Panc1 (cell line): ENCODE measurements at regions not wholly inside any gene's neighbourhood (a gene's known extent, or its start where the extent isn't known, plus 50 kb on each side); places are given as distances from the start of the nearest gene placed in this dataset.

Experiments used
- ATAC-seq: fragments of 200-7000 bp; cut with Tn5 transposase; 2 replicates; pipeline ENCODE4 v1.9.1; 2020; ENCODE audit warnings: mild to moderate bottlenecking, moderate library complexity
- BruUV-seq: library from RNA; stranded (reverse); fragments of 400-500 nt; replicated peaks from 2 replicates; lab custom pipeline; 2021; lab: Mats Ljungman, UMichigan
- CTCF ChIA-PET: fragments of 300-600 bp; sonication (Branson Sonifier 250); formaldehyde crosslinking; loops from one replicate; lab custom pipeline; 2022; ENCODE audit warnings: antibody characterized with exemption; lab: Charles Lee
- POLR2A ChIA-PET: fragments of 300-600 bp; sonication (Branson Sonifier 250); formaldehyde crosslinking; loops from one replicate; lab custom pipeline; 2022; ENCODE audit warnings: antibody characterized with exemption; lab: Charles Lee
- DNase-seq: peaks from one replicate; pipeline ENCODE4 v3.0.0-alpha.2; 2010; ENCODE audit warnings: low read depth, low spot score
- H3K27ac ChIP-seq: 2 replicates; pipeline ENCODE4 v1.5.1; 2011; ENCODE audit warnings: mild to moderate bottlenecking, low read length, inconsistent platforms
- H3K27me3 ChIP-seq: fragments of 200-500 bp; sonication (Bioruptor generic); 2 replicates; pipeline ENCODE4 v1.6.0; 2014; ENCODE audit warnings: low read length, inconsistent platforms; ENCODE audit not compliant: control insufficient read depth, insufficient read depth
- H3K36me3 ChIP-seq: fragments of 200-500 bp; sonication (Bioruptor generic); 2 replicates; pipeline ENCODE4 v1.5.1; 2014; ENCODE audit warnings: inconsistent platforms, mild to moderate bottlenecking, low read length, moderate library complexity; ENCODE audit not compliant: control insufficient read depth, insufficient read depth
- H3K4me1 ChIP-seq: 2 replicates; pipeline ENCODE4 v1.5.1; 2011; ENCODE audit warnings: inconsistent platforms, mild to moderate bottlenecking, low read length, moderate library complexity; ENCODE audit not compliant: control insufficient read depth, insufficient read depth
- H3K4me3 ChIP-seq, 2 experiments: 2 replicates each; pipeline ENCODE4 v1.5.1; 2011 to 2012; ENCODE audit warnings: low read depth in 2 of 2, low read length in 2 of 2, mild to moderate bottlenecking in 2 of 2, inconsistent platforms in 1 of 2, moderate library complexity in 1 of 2
- H3K9me3 ChIP-seq: fragments of 200-500 bp; sonication (Bioruptor generic); 2 replicates; pipeline ENCODE4 v1.5.1; 2014; ENCODE audit warnings: low read depth, mild to moderate bottlenecking, inconsistent platforms, low read length, moderate library complexity; ENCODE audit not compliant: control insufficient read depth, insufficient read depth
- CTCF ChIP-seq: fragments of 450-650 bp; IDR thresholded peaks from 2 replicates; pipeline ENCODE4 v1.5.1; 2017; ENCODE audit warnings: mild to moderate bottlenecking
- POLR2AphosphoS5 ChIP-seq: IDR thresholded peaks from 2 replicates; pipeline ENCODE4 v1.6.1; 2012; ENCODE audit warnings: mild to moderate bottlenecking, low read depth, low read length, moderate library complexity
- REST ChIP-seq, 2 experiments: IDR thresholded peaks; 2 replicates each; pipeline ENCODE4 v1.6.1; 2011 to 2012; ENCODE audit warnings: low read depth in 2 of 2, control low read depth in 1 of 2, low read length in 1 of 2, mild to moderate bottlenecking in 1 of 2, moderate library complexity in 1 of 2; ENCODE audit not compliant: insufficient read depth in 1 of 2
- SIN3A ChIP-seq: IDR thresholded peaks from 2 replicates; pipeline ENCODE4 v1.6.1; 2012; ENCODE audit warnings: low read depth, mild to moderate bottlenecking, low read length, moderate library complexity, borderline replicate concordance; ENCODE audit not compliant: insufficient read depth
- TCF7L2 ChIP-seq: IDR thresholded peaks from 2 replicates; pipeline ENCODE4 v1.6.1; 2011; ENCODE audit warnings: mild to moderate bottlenecking, low read depth, low read length, inconsistent platforms
- in situ Hi-C: cut with HindIII; loops from 2 replicates; pipeline ENCODE4 v1.10.0; 2016; ENCODE audit warnings: low sequenced_read_pairs, low pct_unique_long_range_greater_than_20kb
- intact Hi-C: fragments of 100-400 bp; cut with micrococcal nuclease; formaldehyde crosslinking; loops from one replicate; pipeline ENCODE4 v1.10.0; 2022; ENCODE audit not compliant: unreplicated experiment

- BruUV-seq = no TSS peak
- ChIA-PET POLR2A (no interaction called here), CTCF (no interaction called here)
- TF ChIP-seq SIN3A (no peak), TCF7L2 (no peak), POLR2AphosphoS5 (no peak), CTCF (no peak), REST (IDR thresholded peaks at IDR 0.05; ENCODE audit: insufficient read depth in 1 of 2, low read depth in 2 of 2, low read length in 1 of 2) (no peak)
- Histone ChIP-seq H3K27me3 (no peaks in the 10 kb centered on the region), H3K36me3 (no peaks in the 10 kb centered on the region), H3K4me1 (no peaks in the 10 kb centered on the region), H3K9me3 (no peaks in the 10 kb centered on the region), H3K27ac (no peak overlapping the region), H3K4me3 (no peak overlapping the region)
- in situ Hi-C loops (no loop called here), intact Hi-C loops (no loop called here)
- ATAC-seq (no peak), DNase-seq (no peak)
These were observed 114.6 kb upstream of the NCKAP5 start for GRCh38 chr2:133682906-133683305.

- no peak for DNase-seq
- Histone ChIP-seq H3K9me3 (no peaks in the 10 kb centered on the region), H3K27ac (no peak overlapping the region), H3K27me3 (no peaks in the 10 kb centered on the region), H3K36me3 (no peaks in the 10 kb centered on the region), H3K4me1 (no peaks in the 10 kb centered on the region), H3K4me3 (no peak overlapping the region)
- ATAC-seq = no peak
- in situ Hi-C loops (no loop called here), intact Hi-C loops (no loop called here)
- TF ChIP-seq POLR2AphosphoS5 (no peak), TCF7L2 (no peak), REST (IDR thresholded peaks at IDR 0.05; ENCODE audit: insufficient read depth in 1 of 2, low read depth in 2 of 2, low read length in 1 of 2) (no peak), CTCF (no peak), SIN3A (no peak)
- ChIA-PET CTCF (no interaction called here), POLR2A (no interaction called here)
- no TSS peak for BruUV-seq
These were observed 117.5 kb upstream of the NCKAP5 start for GRCh38 chr2:133685636-133686215.
